SKM-1 treated with dmso at 0.1 percent for 144 hours (cell line): ENCODE measurements at regions not wholly inside any gene's neighbourhood (a gene's known extent, or its start where the extent isn't known, plus 50 kb on each side); places are given as distances from the start of the nearest gene placed in this dataset.

Experiments used
- DNase-seq: peaks from one replicate; lab custom pipeline; 2025; ENCODE audit not compliant: unreplicated experiment; lab: John Stamatoyannopoulos, UW

GRCh38 chr15:66900586-66901310, 164.7 kb upstream of the SMAD3 start:
- DNase-seq: no peak

DNA sequence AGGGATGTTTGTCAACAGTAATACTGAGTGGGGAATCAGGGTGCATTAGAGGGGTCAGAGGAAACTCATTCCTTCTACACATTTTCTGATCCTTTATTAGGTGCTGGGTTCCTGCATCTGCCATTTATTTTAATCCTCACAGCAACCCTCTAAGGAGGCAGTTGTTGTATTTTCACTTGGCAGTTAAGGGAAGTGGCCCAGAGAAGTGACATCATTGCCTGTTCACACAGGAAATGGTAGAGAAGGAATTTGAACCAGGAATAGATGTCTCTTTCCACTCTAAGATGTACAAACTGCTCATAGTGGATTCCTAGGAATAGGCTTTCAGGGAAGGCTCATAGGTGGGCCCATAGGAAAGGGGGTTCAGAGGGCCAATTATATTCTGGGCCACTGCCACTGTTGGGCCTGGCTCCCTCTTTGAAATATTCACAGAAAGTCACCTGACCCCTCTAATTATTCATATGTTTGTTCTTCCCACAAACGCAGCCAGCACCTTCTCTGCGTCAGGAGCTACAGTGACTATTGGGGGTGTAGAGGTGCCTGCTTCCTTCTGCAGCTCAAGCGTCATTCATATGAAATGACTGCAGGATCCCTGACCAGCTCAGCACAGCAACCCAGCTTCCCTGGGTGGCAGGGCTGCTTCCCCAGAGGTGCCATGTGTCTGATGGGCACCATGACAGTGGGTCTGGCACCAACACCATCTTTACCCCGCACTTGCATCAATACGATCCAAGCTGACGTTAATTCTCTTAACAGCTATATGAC, 163.9 kb upstream of the SMAD3 start:
- DNase-seq: peak; percentile 47

DNA sequence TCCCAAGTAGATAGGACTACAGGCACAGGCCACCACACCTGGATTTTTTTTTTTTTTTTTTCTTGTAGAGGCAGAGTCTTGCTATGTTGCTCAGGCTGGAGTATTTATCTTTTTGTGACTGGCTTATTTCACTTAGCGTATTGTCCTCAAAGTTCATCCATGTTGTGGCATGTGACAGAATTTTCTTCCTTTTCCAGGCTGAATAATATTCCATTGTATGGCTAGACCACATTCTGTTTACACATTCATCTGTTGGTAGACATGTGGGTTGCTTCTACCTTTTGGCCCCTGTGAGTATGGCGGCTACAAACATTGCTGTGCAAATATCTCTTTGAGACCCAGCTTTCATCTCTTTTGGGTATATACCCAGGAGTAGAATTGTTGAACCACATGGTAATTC, 160.2 kb upstream of the SMAD3 start:
- no peak for DNase-seq

- no peak for DNase-seq
Observed at GRCh38 chr15:66905954-66906353, 159.4 kb upstream of the SMAD3 start.

DNA sequence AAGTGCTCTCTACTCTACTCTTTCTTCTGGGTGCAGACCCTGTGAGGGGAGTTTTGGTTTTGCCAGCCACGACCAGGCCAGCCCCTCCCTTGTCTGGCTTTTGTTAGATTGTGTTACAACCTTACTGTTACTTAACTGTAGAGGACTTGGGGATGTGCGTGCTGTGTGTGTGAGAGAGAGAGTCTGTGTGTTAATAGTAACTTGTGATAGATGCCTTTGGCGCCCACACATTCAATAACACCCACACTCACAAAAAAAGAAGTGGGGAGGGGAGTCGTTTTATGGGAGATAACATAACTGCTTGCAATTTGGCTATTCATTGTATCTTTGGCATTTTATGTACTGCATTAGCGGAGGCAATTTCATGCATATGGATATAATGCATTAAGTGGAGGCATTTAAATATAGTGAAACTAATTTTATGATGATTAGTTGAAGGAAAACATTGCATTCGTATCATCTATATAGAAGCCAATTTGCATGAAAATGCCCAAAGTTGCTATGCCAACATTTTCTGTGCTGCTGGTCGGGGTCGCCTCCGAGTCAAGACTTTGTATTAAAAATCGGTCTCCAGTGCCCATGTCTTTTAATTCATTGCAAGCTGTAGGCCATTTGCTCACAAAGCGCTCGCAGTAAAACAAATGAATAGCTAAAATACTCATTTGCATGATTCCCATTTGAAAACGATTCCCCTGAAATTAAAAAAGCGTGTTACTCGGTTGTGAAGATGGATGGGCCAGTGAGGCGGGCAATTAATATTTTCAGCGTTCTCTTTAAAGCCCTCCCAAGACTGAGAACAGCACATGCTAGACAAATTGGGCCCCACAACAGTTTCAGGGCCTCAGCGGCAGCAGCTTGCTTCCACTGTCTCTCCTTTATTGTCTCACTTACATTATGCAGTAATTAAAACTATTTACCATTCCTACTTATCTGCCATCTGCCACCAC, 158.5 kb upstream of the SMAD3 start:
- no peak for DNase-seq

DNA sequence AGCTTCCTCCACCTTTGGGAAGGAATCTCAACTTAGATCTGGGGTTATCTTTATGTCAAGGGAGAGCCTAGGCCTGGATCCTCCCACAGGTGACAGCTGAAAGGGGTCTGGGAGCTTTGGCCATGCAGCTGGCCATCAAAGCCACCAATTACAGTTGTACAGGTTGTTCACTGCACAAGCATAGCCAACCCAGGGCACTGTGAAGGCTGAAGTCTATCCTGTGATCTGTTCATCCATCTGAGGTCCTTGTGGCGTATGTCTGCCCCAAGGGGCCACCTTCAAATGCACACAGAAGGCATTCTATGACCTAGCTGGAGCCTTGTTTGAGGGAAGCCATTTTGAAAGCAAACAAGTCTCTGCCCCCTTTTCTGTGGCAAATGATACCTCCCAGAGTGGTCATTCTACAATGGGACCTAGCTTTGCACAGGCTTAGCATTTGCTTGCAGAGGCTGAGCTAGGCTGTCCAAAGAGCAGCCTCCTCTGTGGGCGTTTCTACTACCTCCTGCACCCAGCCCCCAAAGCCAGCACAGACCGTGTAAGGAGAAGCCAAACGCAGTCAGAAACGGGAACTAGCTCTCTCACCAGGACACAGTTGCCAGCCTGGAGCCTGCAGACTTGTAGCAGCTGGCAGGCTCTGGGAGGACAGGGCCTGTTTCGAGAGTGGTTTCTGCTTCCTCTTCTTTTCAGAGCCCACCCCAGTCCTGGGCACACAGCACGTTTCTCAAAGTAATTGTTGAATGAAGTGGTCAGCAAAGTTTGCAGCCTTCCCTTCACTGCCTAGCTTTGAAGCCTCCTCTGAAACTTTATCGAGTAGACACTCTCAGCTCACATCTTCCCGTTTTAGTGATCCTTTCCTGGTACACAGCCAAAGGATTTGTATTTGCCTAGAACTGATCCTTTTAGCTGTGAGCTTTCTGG, 157.3 kb upstream of the SMAD3 start:
- DNase-seq: peak; percentile 95

- DNase-seq: no peak
Observed at GRCh38 chr15:66908744-66909095, 156.7 kb upstream of the SMAD3 start.

GRCh38 chr15:66909381-66909890, 156.0 kb upstream of the SMAD3 start:
- DNase-seq: no peak

DNA sequence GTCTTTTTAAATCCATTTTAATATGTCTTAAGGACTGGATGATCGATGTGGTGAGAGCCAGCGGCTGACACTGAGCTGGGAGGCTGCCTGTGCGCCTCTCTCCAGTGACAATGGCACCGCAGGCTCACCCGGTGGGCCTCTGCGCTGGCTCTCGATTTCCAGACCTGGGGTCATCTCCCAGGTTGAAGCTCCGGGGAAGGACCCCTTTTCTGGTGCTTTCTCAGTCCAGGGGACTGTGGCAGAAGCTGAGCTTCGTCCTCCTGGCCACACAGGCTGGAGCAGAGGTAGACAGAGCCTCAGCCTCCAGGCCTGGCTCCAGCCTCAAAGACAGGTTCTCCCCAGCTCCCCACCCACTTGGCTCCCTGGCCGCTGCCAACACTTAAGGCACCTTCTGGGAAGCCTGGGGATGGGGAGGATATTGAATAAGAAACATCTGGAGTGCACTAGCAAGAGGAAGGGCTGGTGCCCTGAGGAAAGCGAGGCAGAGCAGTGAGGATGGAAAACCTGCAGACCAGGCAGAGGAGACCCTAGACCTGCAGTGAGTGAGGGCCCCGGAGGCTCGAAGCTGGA, 154.2 kb upstream of the SMAD3 start:
- DNase-seq: no peak

DNA sequence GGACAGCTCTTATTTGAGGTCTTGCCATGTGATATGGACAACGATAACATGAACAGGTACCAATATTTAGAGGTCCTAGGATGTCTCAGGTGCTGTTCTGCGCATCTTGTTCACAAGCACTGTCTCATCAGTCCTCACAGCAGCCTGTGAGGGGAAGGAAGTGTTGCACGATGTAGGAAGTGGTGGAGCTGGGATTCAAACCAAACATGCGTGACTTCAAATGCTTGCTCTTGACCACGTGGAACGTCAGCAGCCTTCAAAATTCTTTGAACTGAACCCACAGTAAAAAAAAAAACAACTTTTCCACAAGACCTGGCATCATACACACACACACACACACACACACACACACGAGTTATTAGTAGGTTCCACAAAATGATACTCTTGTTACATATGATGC, 153.4 kb upstream of the SMAD3 start:
- peak; percentile 56 for DNase-seq

- DNase-seq: no peak
Observed at GRCh38 chr15:66912441-66912840, 153.0 kb upstream of the SMAD3 start.

- no peak for DNase-seq
Observed at GRCh38 chr15:66917904-66918448, 147.4 kb upstream of the SMAD3 start.

GRCh38 chr15:66919421-66919820, 146.0 kb upstream of the SMAD3 start:
- DNase-seq: no peak

- peak; percentile 63 for DNase-seq
Observed at GRCh38 chr15:66921319-66921915, 144.0 kb upstream of the SMAD3 start.

GRCh38 chr15:66922608-66923007, 142.8 kb upstream of the SMAD3 start:
- no peak for DNase-seq

DNA sequence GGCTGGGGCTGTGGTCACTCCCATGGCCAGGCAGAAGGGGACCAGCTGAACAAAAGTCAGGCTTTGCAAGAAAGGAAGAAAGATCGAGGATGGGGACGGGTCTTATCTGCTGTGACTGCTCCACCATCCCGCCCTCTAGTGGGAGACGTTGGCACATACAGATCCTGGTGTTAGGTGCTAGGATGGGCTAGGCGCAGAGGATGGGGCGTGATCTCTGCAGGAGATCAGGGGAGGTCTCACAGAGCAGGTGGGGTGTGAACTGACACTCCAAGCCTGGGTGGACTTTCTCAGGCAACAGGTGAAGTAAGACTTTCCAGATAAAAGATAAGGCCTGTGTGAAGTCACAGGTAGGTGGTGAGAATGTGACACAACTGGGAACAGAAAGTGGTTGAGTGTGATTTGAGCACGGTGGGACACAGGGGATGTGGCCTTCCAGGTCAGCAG, 141.9 kb upstream of the SMAD3 start:
- DNase-seq: peak; percentile 15

- DNase-seq: no peak
Observed at GRCh38 chr15:66924889-66925288, 140.5 kb upstream of the SMAD3 start.

DNA sequence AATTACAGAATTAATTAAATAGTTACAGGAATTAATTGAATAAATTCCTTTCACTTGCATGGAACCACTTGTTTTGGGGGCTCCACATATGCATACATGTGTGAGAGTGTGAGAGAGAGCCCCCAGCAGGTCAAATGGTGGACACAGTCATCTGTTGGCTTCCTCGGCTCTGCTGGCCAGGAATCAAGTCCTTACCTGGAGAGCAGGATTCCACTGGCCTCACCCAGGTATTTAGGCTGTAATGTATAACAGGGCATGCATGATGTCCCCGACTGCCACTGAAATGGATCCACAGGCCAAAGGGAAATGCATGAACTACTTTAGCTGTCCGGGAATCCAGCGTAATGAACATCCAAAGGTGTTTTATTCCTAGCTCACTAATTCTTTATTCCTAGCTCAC, 139.7 kb upstream of the SMAD3 start:
- DNase-seq: no peak
